ENCODE measurements at regions not wholly inside any gene's neighbourhood (a gene's known extent, or its start where the extent isn't known, plus 50 kb on each side); places are given as distances from the start of the nearest gene placed in this dataset.
"Not testable (repeated sequence)": the region's sequence is repeated elsewhere in the genome, so short reads cannot be mapped to it uniquely, and the experiment has no call there.

GRCh38 chr1:83306811-83307210, 692.1 kb downstream of the TTLL7 start:
- not testable (repeated sequence) for H2BK12ac ChIP-seq (ENCODE audit: low read length)

GRCh38 chr1:83295594-83295993, 703.3 kb downstream of the TTLL7 start:
- H3K14ac ChIP-seq (ENCODE audit: low read length); H3K4me3 ChIP-seq (ENCODE audit: low read depth, low read length); H4K91ac ChIP-seq (ENCODE audit: low read depth, low read length); H3K23ac ChIP-seq (ENCODE audit: low read length); H2BK120ac ChIP-seq (ENCODE audit: insufficient read depth, low read length, poor library complexity); H3K18ac ChIP-seq (ENCODE audit: low read length); H2BK12ac ChIP-seq (ENCODE audit: low read length); H3K79me2 ChIP-seq (ENCODE audit: control insufficient read depth, insufficient read depth, low read length, poor library complexity); H2BK5ac ChIP-seq (ENCODE audit: low read depth, low read length, poor library complexity); H2AK5ac ChIP-seq (ENCODE audit: low read length); H4K12ac ChIP-seq (ENCODE audit: low read depth, low read length); H3K4ac ChIP-seq (ENCODE audit: low read depth, low read length); H3K9ac ChIP-seq (ENCODE audit: low read length); H3K9me3 ChIP-seq (ENCODE audit: insufficient read depth, low read depth, low read length); H3K36me3 ChIP-seq (ENCODE audit: control insufficient read depth in 1 of 2, insufficient read depth in 2 of 2, low read length in 2 of 2); H3K4me1 ChIP-seq (ENCODE audit: control insufficient read depth in 1 of 2, insufficient read depth in 2 of 2, low read length in 2 of 2); H3K27ac ChIP-seq (ENCODE audit: low read depth, low read length); H3K79me1 ChIP-seq (ENCODE audit: low read length); H3K4me2 ChIP-seq (ENCODE audit: low read length); H3K27me3 ChIP-seq (ENCODE audit: insufficient read depth, low read length); H4K8ac ChIP-seq (ENCODE audit: low read depth, low read length); H2AFZ ChIP-seq (ENCODE audit: insufficient read depth, low read length, poor library complexity): not testable (repeated sequence)
- peak; percentile 0 to 40 for DNase-seq
- WGBS (ENCODE audit: extremely low coverage, insufficient coverage, insufficient read length): no CpG with 5 or more reads among the region's 1 CpG

More at GRCh38 chr1:83306811-83307210, 692.1 kb downstream of the TTLL7 start:
- H3K79me1 ChIP-seq (ENCODE audit: low read length); H2AK5ac ChIP-seq (ENCODE audit: low read length); H3K79me2 ChIP-seq (ENCODE audit: control insufficient read depth, insufficient read depth, low read length, poor library complexity); H3K4ac ChIP-seq (ENCODE audit: low read depth, low read length); H3K4me3 ChIP-seq (ENCODE audit: low read depth, low read length); H3K4me2 ChIP-seq (ENCODE audit: low read length); H2BK120ac ChIP-seq (ENCODE audit: insufficient read depth, low read length, poor library complexity); H2AFZ ChIP-seq (ENCODE audit: insufficient read depth, low read length, poor library complexity); H4K12ac ChIP-seq (ENCODE audit: low read depth, low read length); H3K27ac ChIP-seq (ENCODE audit: low read depth, low read length); H3K9ac ChIP-seq (ENCODE audit: low read length); H4K91ac ChIP-seq (ENCODE audit: low read depth, low read length); H3K27me3 ChIP-seq (ENCODE audit: insufficient read depth, low read length); H3K14ac ChIP-seq (ENCODE audit: low read length); H3K36me3 ChIP-seq (ENCODE audit: control insufficient read depth in 1 of 2, insufficient read depth in 2 of 2, low read length in 2 of 2); DNase-seq; H3K18ac ChIP-seq (ENCODE audit: low read length); H3K9me3 ChIP-seq (ENCODE audit: insufficient read depth, low read depth, low read length); H4K8ac ChIP-seq (ENCODE audit: low read depth, low read length); H2BK5ac ChIP-seq (ENCODE audit: low read depth, low read length, poor library complexity); H3K23ac ChIP-seq (ENCODE audit: low read length); H3K4me1 ChIP-seq (ENCODE audit: control insufficient read depth in 1 of 2, insufficient read depth in 2 of 2, low read length in 2 of 2): not testable (repeated sequence)
- no CpG with 5 or more reads among the region's 2 CpGs for WGBS (ENCODE audit: extremely low coverage, insufficient coverage, insufficient read length)

GRCh38 chr1:83287391-83287790, 711.5 kb downstream of the TTLL7 start:
- not testable (repeated sequence) for H3K23ac ChIP-seq (ENCODE audit: low read length); H3K79me2 ChIP-seq (ENCODE audit: control insufficient read depth, insufficient read depth, low read length, poor library complexity); H3K36me3 ChIP-seq (ENCODE audit: control insufficient read depth in 1 of 2, insufficient read depth in 2 of 2, low read length in 2 of 2); DNase-seq; H3K9me3 ChIP-seq (ENCODE audit: insufficient read depth, low read depth, low read length); H2BK12ac ChIP-seq (ENCODE audit: low read length); H3K27me3 ChIP-seq (ENCODE audit: insufficient read depth, low read length); H3K18ac ChIP-seq (ENCODE audit: low read length); H2BK5ac ChIP-seq (ENCODE audit: low read depth, low read length, poor library complexity); H4K12ac ChIP-seq (ENCODE audit: low read depth, low read length); H3K4me1 ChIP-seq (ENCODE audit: control insufficient read depth in 1 of 2, insufficient read depth in 2 of 2, low read length in 2 of 2); H3K79me1 ChIP-seq (ENCODE audit: low read length); H3K4ac ChIP-seq (ENCODE audit: low read depth, low read length); H2BK120ac ChIP-seq (ENCODE audit: insufficient read depth, low read length, poor library complexity); H2AFZ ChIP-seq (ENCODE audit: insufficient read depth, low read length, poor library complexity); H4K8ac ChIP-seq (ENCODE audit: low read depth, low read length); H3K14ac ChIP-seq (ENCODE audit: low read length); H3K27ac ChIP-seq (ENCODE audit: low read depth, low read length); H2AK5ac ChIP-seq (ENCODE audit: low read length); H3K9ac ChIP-seq (ENCODE audit: low read length); H3K4me3 ChIP-seq (ENCODE audit: low read depth, low read length); H4K91ac ChIP-seq (ENCODE audit: low read depth, low read length); H3K4me2 ChIP-seq (ENCODE audit: low read length)
- WGBS (ENCODE audit: extremely low coverage, insufficient coverage, insufficient read length): no CpG with 5 or more reads among the region's 1 CpG

- not testable (repeated sequence) for H4K8ac ChIP-seq (ENCODE audit: low read depth, low read length); H2AFZ ChIP-seq (ENCODE audit: insufficient read depth, low read length, poor library complexity); H3K23ac ChIP-seq (ENCODE audit: low read length); H4K12ac ChIP-seq (ENCODE audit: low read depth, low read length); H3K14ac ChIP-seq (ENCODE audit: low read length); H2BK5ac ChIP-seq (ENCODE audit: low read depth, low read length, poor library complexity); H2BK120ac ChIP-seq (ENCODE audit: insufficient read depth, low read length, poor library complexity); H3K4me1 ChIP-seq (ENCODE audit: control insufficient read depth in 1 of 2, insufficient read depth in 2 of 2, low read length in 2 of 2); H3K36me3 ChIP-seq (ENCODE audit: control insufficient read depth in 1 of 2, insufficient read depth in 2 of 2, low read length in 2 of 2); H3K4me3 ChIP-seq (ENCODE audit: low read depth, low read length); H3K79me1 ChIP-seq (ENCODE audit: low read length); H3K9ac ChIP-seq (ENCODE audit: low read length); H4K91ac ChIP-seq (ENCODE audit: low read depth, low read length); H3K4me2 ChIP-seq (ENCODE audit: low read length); H2AK5ac ChIP-seq (ENCODE audit: low read length); H3K9me3 ChIP-seq (ENCODE audit: insufficient read depth, low read depth, low read length); H3K18ac ChIP-seq (ENCODE audit: low read length); H3K27ac ChIP-seq (ENCODE audit: low read depth, low read length); H3K4ac ChIP-seq (ENCODE audit: low read depth, low read length); H3K27me3 ChIP-seq (ENCODE audit: insufficient read depth, low read length); DNase-seq; H2BK12ac ChIP-seq (ENCODE audit: low read length); H3K79me2 ChIP-seq (ENCODE audit: control insufficient read depth, insufficient read depth, low read length, poor library complexity)
- whole genome bisulfite sequencing (ENCODE audit: extremely low coverage, insufficient coverage, insufficient read length): no CpG with 5 or more reads among the region's 3 CpGs
Observed at GRCh38 chr1:83274656-83275055, 724.3 kb downstream of the TTLL7 start.
